ENCODE measurements at regions not wholly inside any gene's neighbourhood (a gene's known extent, or its start where the extent isn't known, plus 50 kb on each side); places are given as distances from the start of the nearest gene placed in this dataset.

DNA sequence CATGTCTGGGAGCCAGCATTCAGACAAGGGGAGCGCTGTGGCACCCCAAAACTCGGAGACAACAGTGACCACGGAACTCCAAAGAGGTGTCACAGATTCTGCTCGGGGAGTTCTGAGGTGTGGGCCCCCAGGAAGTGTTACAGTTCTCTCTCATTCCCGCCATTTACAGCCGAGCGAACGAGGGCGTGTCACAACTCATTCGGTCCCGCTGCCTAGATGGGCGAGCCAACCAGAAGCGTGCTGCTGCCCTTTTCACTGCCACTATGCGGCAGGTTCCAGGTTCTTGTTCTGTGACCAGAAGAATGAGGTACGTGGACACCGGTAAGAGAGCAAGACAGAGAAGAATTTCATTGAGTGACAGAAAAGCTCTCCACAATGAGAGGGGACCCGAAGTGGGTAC lies 1370.6 kb upstream of the AGA start:
- Histone ChIP-seq H3K4me3 (replicated peaks; ENCODE audit: insufficient read depth, low read length) (no peak overlapping the region), H3K27me3 (ENCODE audit: insufficient read depth, poor library complexity, severe bottlenecking) (no peaks in the 10 kb centered on the region), H3K27ac (replicated peaks) (no peak overlapping the region)
- TF ChIP-seq GABPA (IDR thresholded peaks at IDR 0.05; ENCODE audit: low read depth) (no peak), POLR2AphosphoS5 (IDR thresholded peaks at IDR 0.05; ENCODE audit: low read depth) (no peak), SPI1 (IDR thresholded peaks at IDR 0.05; ENCODE audit: borderline replicate concordance, low read depth) (no peak), REST (IDR thresholded peaks at IDR 0.05; ENCODE audit: insufficient replicate concordance, low read depth) (no peak)
- TF ChIP-seq, protein P1, sequence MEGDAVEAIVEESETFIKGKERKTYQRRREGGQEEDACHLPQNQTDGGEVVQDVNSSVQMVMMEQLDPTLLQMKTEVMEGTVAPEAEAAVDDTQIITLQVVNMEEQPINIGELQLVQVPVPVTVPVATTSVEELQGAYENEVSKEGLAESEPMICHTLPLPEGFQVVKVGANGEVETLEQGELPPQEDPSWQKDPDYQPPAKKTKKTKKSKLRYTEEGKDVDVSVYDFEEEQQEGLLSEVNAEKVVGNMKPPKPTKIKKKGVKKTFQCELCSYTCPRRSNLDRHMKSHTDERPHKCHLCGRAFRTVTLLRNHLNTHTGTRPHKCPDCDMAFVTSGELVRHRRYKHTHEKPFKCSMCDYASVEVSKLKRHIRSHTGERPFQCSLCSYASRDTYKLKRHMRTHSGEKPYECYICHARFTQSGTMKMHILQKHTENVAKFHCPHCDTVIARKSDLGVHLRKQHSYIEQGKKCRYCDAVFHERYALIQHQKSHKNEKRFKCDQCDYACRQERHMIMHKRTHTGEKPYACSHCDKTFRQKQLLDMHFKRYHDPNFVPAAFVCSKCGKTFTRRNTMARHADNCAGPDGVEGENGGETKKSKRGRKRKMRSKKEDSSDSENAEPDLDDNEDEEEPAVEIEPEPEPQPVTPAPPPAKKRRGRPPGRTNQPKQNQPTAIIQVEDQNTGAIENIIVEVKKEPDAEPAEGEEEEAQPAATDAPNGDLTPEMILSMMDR (IDR thresholded peaks at IDR 0.05; ENCODE audit: insufficient read depth, low read length): no peak
- no peak for DNase-seq (ENCODE audit: low read depth in 1 of 2, low spot score in 1 of 2)

GRCh38 chr4:178814908-178815307 lies 1372.7 kb upstream of the AGA start:
- TF ChIP-seq POLR2AphosphoS5 (IDR thresholded peaks at IDR 0.05; ENCODE audit: low read depth) (no peak), SPI1 (IDR thresholded peaks at IDR 0.05; ENCODE audit: borderline replicate concordance, low read depth) (no peak), REST (IDR thresholded peaks at IDR 0.05; ENCODE audit: insufficient replicate concordance, low read depth) (no peak)
- TF ChIP-seq, protein P1 (IDR thresholded peaks at IDR 0.05; ENCODE audit: insufficient read depth, low read length): no peak
- no peaks in the 10 kb centered on the region for H3K27me3 ChIP-seq (ENCODE audit: insufficient read depth, poor library complexity, severe bottlenecking)
- DNase-seq (ENCODE audit: low read depth in 1 of 2, low spot score in 1 of 2): no peak
- no peak overlapping the region for H3K27ac ChIP-seq (replicated peaks)
- no peak overlapping the region for H3K4me3 ChIP-seq (replicated peaks; ENCODE audit: insufficient read depth, low read length)

- no peak for TF ChIP-seq GABPA (IDR thresholded peaks at IDR 0.05; ENCODE audit: low read depth)
- TF ChIP-seq SPI1 (IDR thresholded peaks at IDR 0.05; ENCODE audit: borderline replicate concordance, low read depth): no peak
- TF ChIP-seq, protein P1 (IDR thresholded peaks at IDR 0.05; ENCODE audit: insufficient read depth, low read length): no peak
- TF ChIP-seq POLR2AphosphoS5 (IDR thresholded peaks at IDR 0.05; ENCODE audit: low read depth): no peak
- TF ChIP-seq REST (IDR thresholded peaks at IDR 0.05; ENCODE audit: insufficient replicate concordance, low read depth): no peak
- DNase-seq (ENCODE audit: low read depth in 1 of 2, low spot score in 1 of 2): no peak
- Histone ChIP-seq H3K27ac (replicated peaks) (no peak overlapping the region), H3K27me3 (ENCODE audit: insufficient read depth, poor library complexity, severe bottlenecking) (no peaks in the 10 kb centered on the region), H3K4me3 (replicated peaks; ENCODE audit: insufficient read depth, low read length) (no peak overlapping the region)
These were observed 1381.5 kb upstream of the AGA start for GRCh38 chr4:178823673-178824295.

Measured in HL-60 (cell line).